ENCODE measurements at regions not wholly inside any gene's neighbourhood (a gene's known extent, or its start where the extent isn't known, plus 50 kb on each side); places are given as distances from the start of the nearest gene placed in this dataset.

- peaks cover 0 to 7% (median 6%) of the 10 kb centered on the region in 4 donors for H3K9me3 ChIP-seq
- 49% methylated on average over 3 of the region's 3 CpGs for WGBS
- no peak overlapping the region for H3K27ac ChIP-seq (replicated peaks in 1 of 4)
- H3K27me3 ChIP-seq = peaks cover 0 to 6% (median 0%) of the 10 kb centered on the region in 4 donors
- no peak for DNase-seq (ENCODE audit: extremely low spot score)
- intact Hi-C loops (cut with DNase I) = no loop called here
- TF ChIP-seq CTCF (IDR thresholded peaks at IDR 0.05) (no peak), EP300 (IDR thresholded peaks at IDR 0.05) (no peak), POLR2AphosphoS5 (IDR thresholded peaks at IDR 0.05) (no peak), POLR2A (IDR thresholded peaks at IDR 0.05; ENCODE audit: low read depth) (no peak)
- H3K36me3 ChIP-seq = no peaks in the 10 kb centered on the region
- H3K4me1 ChIP-seq = no peaks in the 10 kb centered on the region
- H3K4me3 ChIP-seq = no peak overlapping the region
These were observed 51.5 kb upstream of the LRIF1 start for GRCh38 chr1:111015222-111015621.

Small RNA genes in the stretch of these regions (small RNA-seq; reads per million reads assigned to genes)
- gene RNA5SP54 = 0 reads per million in 3 donors

All from esophagus muscularis mucosa (tissue), 4 donors.